Right kidney (tissue), 1 donor: ENCODE measurements at regions not wholly inside any gene's neighbourhood (a gene's known extent, or its start where the extent isn't known, plus 50 kb on each side); places are given as distances from the start of the nearest gene placed in this dataset.
A peak's percentile ranks its signal among the peaks of the same experiment; 100 is the strongest.
"Not testable (repeated sequence)": the region's sequence is repeated elsewhere in the genome, so short reads cannot be mapped to it uniquely, and the experiment has no call there.

Experiments used
- DNase-seq: peaks from one replicate; pipeline ENCODE4 v3.0.0-alpha.2; 2016

GRCh38 chr3:48101301-48101650 lies 85.1 kb upstream of the MAP4 start:
- not testable (repeated sequence) for DNase-seq

GRCh38 chr3:48092270-48092669 lies 76.1 kb upstream of the MAP4 start:
- no peak for DNase-seq

- DNase-seq: no peak
Observed at GRCh38 chr3:48090166-48090939, 74.1 kb upstream of the MAP4 start.

- peak; percentile 100 for DNase-seq
Observed at GRCh38 chr3:48088749-48089466, 72.7 kb upstream of the MAP4 start.

GRCh38 chr3:48088056-48088748 lies 72.0 kb upstream of the MAP4 start:
- peak; percentile 70 for DNase-seq

GRCh38 chr3:48086705-48087104 lies 70.5 kb upstream of the MAP4 start:
- no peak for DNase-seq

- DNase-seq: no peak
Observed at GRCh38 chr3:48084929-48085328, 68.7 kb upstream of the MAP4 start.

GRCh38 chr3:48084170-48084569 lies 68.0 kb upstream of the MAP4 start:
- no peak for DNase-seq

- DNase-seq: no peak
Observed at GRCh38 chr3:48082580-48083184, 66.5 kb upstream of the MAP4 start.

- DNase-seq: no peak
Observed at GRCh38 chr3:48077815-48078214, 61.6 kb upstream of the MAP4 start.

- no peak for DNase-seq
Observed at GRCh38 chr3:48070030-48070429, 53.8 kb upstream of the MAP4 start.

GRCh38 chr3:48069339-48069738 lies 53.1 kb upstream of the MAP4 start:
- DNase-seq: no peak

- no peak for DNase-seq
Observed at GRCh38 chr3:48068886-48069285, 52.7 kb upstream of the MAP4 start.

GRCh38 chr3:48068320-48068719 lies 52.1 kb upstream of the MAP4 start:
- not testable (repeated sequence) for DNase-seq

- no peak for DNase-seq
Observed at GRCh38 chr3:48067271-48067670, 51.1 kb upstream of the MAP4 start.
